Superior temporal gyrus (tissue), 1 donor: ENCODE measurements at regions not wholly inside any gene's neighbourhood (a gene's known extent, or its start where the extent isn't known, plus 50 kb on each side); places are given as distances from the start of the nearest gene placed in this dataset.
"Not testable (repeated sequence)": the region's sequence is repeated elsewhere in the genome, so short reads cannot be mapped to it uniquely, and the experiment has no call there.

Source experiments
- DNase-seq: peaks from one replicate; pipeline ENCODE4 v3.0.0-alpha.2; 2016; ENCODE audit errors: extremely low spot score

DNA sequence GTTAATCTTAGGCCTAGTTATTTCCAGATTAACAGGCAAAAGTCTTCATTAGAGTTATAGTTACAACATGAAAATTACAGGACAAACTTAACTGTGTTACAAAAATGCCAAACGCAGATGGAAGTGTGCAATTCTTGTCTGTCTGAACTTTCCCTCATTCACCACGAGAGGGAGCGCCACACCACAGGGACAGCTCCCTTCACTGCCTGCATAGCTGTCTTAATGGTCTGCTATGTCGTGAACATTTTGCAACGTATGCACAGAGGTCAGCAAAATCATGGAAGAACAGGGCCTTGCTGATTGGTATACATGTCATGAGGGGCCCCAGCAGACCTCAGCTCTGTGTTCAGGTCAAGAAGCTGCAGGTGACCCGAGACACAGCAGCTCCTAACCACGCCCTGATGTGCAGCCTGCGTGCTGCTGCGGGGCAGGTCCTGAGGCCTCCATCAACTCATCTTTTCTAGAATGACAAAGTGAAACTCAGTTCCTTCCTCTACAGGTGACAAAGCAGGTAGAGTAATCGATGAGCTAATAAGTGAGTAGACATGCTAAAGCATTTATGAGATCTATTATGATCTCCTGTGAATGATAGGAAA lies 78.8 kb upstream of the ATP8B1 start:
- DNase-seq = peak; percentile 89

DNA sequence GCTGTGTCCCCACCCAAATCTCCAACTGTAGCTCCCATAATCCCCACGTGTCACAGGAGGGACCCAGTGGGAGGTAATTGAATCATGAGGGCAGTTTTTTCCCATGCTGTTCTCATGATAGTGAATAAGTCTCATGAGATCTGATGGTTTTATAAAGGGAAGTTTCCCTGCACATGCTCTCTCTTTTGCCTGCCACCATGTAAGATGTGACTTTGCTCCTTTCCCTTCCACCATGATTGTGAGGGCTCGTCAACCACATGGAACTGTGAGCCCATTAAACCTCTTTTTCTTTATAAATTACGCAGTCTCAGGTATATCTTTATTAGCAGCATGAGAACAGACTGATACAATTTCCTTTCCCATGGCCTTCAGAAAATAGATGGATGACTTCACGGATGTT lies 76.8 kb upstream of the ATP8B1 start:
- not testable (repeated sequence) for DNase-seq

DNA sequence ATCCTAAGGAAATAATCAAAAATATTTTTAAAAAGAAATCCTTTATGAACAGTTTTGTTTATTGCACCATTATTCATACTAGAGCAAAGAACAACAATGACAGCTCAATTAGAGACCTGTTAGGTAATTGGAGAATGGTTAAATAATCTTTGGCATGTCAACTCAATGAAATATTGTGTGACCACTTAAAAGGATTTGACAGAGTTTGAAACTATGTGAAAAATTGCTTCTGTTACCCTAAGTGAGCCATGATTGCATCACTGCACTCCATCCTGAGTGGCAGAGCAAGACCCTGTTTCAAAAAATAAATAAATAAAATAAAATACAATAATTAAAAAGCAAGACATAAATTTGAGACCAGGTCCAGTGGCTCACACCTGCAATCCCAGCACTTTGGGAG lies 66.1 kb upstream of the ATP8B1 start:
- no peak for DNase-seq

DNA sequence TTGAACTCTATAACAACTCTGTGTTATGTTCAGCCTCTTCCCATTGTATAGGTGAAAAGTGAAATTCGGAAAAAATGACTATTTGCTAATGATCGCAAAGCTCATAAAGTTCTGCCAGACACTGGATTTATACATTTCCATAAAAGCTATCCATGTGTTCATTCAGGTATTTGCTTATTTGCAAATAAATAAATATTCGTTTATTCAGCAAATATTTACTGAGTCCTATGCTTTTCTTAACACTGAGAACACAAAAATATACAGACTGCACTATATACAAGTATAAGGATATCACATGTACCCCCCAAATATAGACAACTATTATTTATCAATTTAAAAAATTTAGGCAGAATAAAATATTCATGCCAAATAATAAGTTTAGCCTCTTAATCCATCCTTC lies 63.2 kb upstream of the ATP8B1 start:
- no peak for DNase-seq

DNA sequence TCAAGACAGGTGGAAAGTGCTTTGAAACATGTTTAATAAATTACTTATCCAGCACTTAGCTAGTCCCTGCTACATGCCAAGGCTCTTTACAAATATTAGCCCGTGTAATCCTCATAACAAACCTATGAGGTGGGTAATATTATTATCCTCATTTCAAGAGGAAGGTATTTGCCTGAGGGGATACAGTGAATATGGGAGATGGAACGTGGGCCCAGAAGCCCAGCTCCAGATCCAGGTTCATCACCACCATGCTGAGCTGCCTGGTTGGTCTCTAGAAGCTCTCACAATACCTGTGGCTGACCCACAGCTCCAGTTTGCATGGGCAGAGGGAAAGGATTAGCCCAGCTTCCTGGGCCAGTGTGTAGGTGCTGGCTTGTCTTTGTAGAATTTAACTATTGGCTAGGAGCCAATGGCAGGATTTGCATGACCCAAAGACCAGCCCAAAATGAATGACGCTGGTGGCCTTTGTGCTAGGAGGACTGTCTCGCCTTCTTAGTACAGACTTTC lies 61.6 kb upstream of the ATP8B1 start:
- no peak for DNase-seq

DNA sequence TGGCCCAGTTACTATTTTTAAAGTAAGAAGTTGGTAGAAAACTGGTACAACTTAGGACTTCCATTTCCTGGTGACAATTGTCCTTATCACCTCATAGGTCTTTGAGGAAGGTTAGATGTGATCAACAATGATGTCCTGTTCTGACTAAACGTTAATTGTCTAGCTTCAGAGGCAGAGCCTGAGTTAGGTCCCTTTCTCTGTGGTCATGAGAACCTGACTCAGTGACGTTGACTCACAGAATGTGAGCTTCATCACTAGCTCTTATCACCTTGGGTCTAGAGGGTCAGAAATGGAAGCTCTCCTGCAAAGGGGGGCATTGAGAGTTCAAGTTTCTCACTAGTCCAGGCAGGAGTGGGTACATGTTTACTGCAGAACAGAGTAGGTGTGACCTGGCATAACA lies 60.6 kb upstream of the ATP8B1 start:
- DNase-seq = no peak

DNA sequence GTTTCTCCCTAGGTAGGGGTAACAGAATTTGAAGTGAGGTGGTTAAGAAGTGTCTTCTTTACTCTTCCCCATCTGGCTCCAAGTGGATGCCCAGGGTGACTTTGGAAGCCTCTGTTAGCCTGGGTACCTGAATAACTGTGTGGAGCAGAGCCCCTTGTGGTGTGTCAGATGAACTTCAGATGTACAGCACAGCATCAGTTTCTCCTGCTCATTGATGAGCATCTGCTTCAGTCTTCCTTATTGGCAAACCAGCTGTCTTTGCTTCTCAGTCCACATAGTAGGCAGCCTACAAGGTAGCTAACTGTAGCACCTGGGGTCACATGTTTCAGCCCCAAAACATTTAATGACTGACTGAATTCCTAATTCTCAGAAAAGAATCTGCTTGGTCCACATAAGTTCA lies 56.2 kb upstream of the ATP8B1 start:
- DNase-seq = no peak

DNA sequence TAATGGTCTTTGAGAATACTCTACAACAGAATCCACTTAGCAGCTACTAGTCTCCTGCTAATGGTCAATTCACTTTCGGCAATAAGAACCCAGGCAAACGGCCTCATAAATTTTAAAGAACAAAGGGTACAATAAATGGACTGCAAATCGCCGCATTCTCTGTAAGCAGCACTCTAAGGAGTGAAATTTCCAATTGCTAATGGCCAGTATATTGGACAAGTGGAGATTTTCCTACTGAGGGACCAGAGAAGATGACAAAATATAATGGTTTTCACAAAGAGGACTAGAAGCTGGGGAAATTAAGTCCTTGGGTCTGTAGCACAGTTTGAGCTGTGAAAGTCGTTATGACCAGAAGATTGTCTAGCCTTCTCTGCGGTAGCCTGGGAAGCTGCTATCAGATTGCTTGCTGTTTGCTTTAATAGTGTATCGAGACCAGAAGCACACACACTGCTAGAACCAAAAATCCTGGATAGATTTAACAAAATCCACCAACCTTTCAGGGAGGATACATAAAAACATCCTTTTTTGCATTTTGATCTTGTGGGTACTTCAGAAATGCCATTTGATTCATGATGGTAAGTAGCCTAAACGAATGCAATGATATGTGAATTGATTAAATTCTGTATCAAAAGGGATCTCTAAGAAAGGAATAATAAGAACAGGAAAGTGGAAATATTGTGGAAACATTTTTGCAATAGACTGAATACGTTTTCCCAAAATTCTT lies 53.6 kb upstream of the ATP8B1 start:
- no peak for DNase-seq

DNA sequence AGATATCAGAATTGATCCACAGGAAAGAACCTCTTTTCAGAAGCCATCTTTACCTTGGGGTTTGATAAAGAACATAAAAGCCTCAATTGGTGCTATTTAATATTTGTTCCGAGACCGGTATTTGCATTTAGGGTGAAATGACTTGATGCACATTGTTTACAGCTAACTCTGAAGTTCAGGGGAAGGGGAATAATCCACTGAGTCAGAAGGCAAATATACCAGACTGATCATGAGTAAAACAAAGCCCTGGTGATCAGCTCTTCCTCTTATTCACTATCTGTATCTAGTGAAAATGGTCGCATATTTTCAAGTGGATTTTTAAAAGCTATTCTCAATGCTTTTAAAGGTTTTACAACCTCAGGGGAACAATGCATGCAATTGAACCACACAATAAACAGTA lies 53.0 kb upstream of the ATP8B1 start:
- DNase-seq = no peak

DNA sequence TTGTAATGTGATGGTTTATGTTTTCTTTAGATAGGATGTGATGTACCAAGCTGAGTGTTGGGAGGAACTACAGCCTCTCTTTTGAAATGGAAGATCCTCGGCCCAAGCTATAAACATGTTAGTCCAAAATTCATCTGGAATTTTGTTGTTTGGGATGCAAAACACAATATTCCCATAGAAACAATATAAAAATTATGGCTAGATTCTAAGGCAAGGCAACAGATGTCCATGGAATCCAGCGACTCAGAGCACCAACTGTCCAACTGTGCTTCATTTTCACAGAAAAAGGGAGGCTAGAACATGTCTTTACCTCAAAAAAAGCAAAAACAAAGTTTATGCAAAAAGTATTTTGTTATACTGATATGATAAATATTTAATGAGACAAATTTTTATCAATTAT lies 52.4 kb upstream of the ATP8B1 start:
- DNase-seq = no peak

DNA sequence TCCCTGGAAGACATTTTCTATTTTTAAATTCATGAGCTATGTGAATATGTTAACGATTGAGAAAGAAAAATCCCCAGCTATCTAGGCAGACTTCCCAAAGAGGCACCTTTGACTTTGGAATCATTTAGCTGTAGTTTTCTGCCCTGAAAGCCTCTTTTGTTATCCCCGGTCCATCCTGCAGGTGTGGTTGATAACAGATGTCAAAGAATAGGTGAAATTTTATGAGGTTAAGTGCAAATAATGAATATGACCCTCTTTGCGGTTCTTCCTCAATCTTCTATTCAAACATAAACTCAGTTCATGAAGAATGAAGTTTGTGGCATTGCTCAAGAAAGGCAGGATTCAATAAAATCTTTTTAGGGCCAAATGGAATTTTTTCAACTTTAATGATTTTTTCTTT lies 51.6 kb upstream of the ATP8B1 start:
- no peak for DNase-seq

DNA sequence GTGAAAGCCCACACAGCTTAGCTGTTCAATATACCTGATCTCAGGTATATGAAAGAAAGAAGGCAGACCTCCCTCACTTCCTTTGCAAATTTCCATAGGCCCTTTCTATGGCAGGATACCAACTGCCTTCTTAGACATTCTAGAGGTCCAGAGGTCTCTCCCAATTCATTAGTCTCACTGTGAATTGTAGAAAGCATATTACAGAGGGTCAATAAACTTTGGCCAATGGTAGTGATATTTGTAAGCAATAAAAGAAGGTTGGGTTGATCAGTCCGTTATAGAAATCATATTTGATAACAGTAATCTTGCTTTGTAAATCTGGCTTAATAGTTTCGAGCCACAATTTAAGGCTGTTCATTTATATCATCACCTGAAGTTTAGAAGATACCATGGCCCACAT lies 50.7 kb upstream of the ATP8B1 start:
- DNase-seq = no peak

DNA sequence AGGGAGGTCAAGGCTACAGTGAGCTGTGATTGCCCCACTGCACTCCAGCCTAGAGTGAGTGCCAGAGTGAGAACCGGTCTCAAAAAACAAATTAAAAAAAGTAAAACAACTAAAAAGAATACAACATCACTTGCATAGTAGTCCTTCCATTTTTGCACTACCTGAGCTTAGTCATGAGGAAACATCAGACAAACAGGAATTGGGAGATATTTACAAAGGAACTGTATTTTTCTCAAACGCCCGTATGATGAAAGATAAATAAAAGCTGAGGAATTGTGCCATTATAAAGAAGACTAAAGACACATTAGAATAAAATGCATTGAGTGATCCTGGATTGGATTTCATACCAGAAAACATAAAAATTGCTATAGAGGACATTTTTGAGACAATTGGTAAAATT lies 50.0 kb upstream of the ATP8B1 start:
- no peak for DNase-seq
